RWPE2 (cell line): ENCODE measurements at regions not wholly inside any gene's neighbourhood (a gene's known extent, or its start where the extent isn't known, plus 50 kb on each side); places are given as distances from the start of the nearest gene placed in this dataset.
"Not testable (repeated sequence)": the region's sequence is repeated elsewhere in the genome, so short reads cannot be mapped to it uniquely, and the experiment has no call there.

Experiments
- ATAC-seq: fragments of 200-7000 bp; cut with Tn5 transposase; 3 replicates; pipeline ENCODE4 v1.9.1; 2021; ENCODE audit warnings: low read depth
- DNase-seq: peaks from one replicate; pipeline ENCODE4 v3.0.0-alpha.2; 2020; ENCODE audit warnings: low spot score
- H3K27ac ChIP-seq: fragments of 450-650 bp; 2 replicates; pipeline ENCODE4 v1.5.1; 2017; ENCODE audit warnings: mild to moderate bottlenecking; ENCODE audit not compliant: poor library complexity, severe bottlenecking
- H3K27me3 ChIP-seq: fragments of 250-450 bp; sonication (Bioruptor Pico); 2 replicates; pipeline ENCODE4 v1.5.1; 2021; ENCODE audit warnings: mild to moderate bottlenecking, moderate library complexity; ENCODE audit not compliant: insufficient read depth, poor library complexity, severe bottlenecking
- H3K36me3 ChIP-seq: fragments of 250-450 bp; sonication (Bioruptor Pico); 2 replicates; pipeline ENCODE4 v1.5.1; 2020; ENCODE audit warnings: low read depth, mild to moderate bottlenecking, moderate library complexity
- H3K4me1 ChIP-seq: fragments of 250-450 bp; sonication (Bioruptor Pico); 2 replicates; pipeline ENCODE4 v1.5.1; 2021; ENCODE audit warnings: mild to moderate bottlenecking, moderate library complexity; ENCODE audit not compliant: insufficient read depth, poor library complexity, severe bottlenecking
- H3K4me3 ChIP-seq: fragments of 250-450 bp; sonication (Bioruptor Pico); 2 replicates; pipeline ENCODE4 v1.5.1; 2021; ENCODE audit warnings: mild to moderate bottlenecking, moderate library complexity; ENCODE audit not compliant: severe bottlenecking
- H3K9me3 ChIP-seq: fragments of 250-450 bp; sonication (Bioruptor Pico); 2 replicates; pipeline ENCODE4 v1.5.1; 2021; ENCODE audit warnings: mild to moderate bottlenecking, moderate library complexity; ENCODE audit not compliant: severe bottlenecking
- TF ChIP-seq, protein P1 (sequence below): fragments of 450-650 bp; IDR thresholded peaks from one replicate; pipeline ENCODE4 v1.5.1; 2017; ENCODE audit warnings: mild to moderate bottlenecking, moderate library complexity; ENCODE audit not compliant: poor library complexity, severe bottlenecking

DNA sequence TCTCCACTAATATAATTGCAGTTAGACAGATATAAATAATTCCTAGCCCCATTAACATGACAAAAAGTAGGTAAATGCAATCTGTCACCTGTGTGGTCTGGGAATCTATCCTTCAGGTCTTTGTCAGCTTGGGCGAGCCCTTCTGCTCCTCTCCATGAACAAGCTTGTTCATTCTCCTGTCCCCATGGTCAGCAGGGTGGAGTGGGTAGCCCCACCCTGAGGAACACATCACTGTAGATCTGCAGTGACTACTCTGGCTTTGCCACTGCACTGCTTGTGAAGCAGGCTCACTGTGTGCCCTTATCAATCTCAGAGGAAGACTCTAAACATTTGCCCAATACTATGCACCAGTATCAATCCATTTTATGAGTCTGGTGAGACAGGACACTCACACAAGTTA, 279.0 kb downstream of the MATN1 start:
- Histone ChIP-seq H3K27me3 (no peaks in the 10 kb centered on the region), H3K27ac (no peak overlapping the region), H3K4me3 (no peak overlapping the region), H3K36me3 (no peaks in the 10 kb centered on the region), H3K4me1 (no peaks in the 10 kb centered on the region), H3K9me3 (no peaks in the 10 kb centered on the region)
- TF ChIP-seq, protein P1, sequence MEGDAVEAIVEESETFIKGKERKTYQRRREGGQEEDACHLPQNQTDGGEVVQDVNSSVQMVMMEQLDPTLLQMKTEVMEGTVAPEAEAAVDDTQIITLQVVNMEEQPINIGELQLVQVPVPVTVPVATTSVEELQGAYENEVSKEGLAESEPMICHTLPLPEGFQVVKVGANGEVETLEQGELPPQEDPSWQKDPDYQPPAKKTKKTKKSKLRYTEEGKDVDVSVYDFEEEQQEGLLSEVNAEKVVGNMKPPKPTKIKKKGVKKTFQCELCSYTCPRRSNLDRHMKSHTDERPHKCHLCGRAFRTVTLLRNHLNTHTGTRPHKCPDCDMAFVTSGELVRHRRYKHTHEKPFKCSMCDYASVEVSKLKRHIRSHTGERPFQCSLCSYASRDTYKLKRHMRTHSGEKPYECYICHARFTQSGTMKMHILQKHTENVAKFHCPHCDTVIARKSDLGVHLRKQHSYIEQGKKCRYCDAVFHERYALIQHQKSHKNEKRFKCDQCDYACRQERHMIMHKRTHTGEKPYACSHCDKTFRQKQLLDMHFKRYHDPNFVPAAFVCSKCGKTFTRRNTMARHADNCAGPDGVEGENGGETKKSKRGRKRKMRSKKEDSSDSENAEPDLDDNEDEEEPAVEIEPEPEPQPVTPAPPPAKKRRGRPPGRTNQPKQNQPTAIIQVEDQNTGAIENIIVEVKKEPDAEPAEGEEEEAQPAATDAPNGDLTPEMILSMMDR: no peak
- DNase-seq (no peak), ATAC-seq (no peak)

DNA sequence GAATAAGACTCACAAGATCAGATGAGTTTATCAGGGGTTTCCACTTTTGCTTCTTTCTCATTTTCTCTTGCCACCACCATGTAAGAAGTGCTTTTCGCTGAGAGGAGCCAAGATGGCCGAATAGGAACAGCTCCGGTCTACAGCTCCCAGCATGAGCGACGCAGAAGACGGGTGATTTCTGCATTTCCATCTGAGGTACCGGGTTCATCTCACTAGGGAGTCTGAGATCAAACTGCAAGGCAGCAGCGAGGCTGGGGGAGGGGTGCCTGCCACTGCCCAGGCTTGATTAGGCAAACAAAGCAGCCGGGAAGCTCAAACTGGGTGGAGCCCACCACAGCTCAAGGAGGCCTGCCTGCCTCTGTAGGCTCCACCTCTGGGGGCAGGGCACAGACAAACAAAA, 285.1 kb downstream of the MATN1 start:
- H3K27ac ChIP-seq, DNase-seq, H3K36me3 ChIP-seq, H3K4me3 ChIP-seq, ATAC-seq, H3K9me3 ChIP-seq, H3K4me1 ChIP-seq, H3K27me3 ChIP-seq: not testable (repeated sequence)

- peaks cover 9% of the 10 kb centered on the region for H3K27me3 ChIP-seq
- no peak overlapping the region for H3K27ac ChIP-seq
- H3K9me3 ChIP-seq: peaks cover 8% of the 10 kb centered on the region
- no peak overlapping the region for H3K4me3 ChIP-seq
- no peak for DNase-seq
- H3K4me1 ChIP-seq: no peaks in the 10 kb centered on the region
- ATAC-seq: no peak
- TF ChIP-seq, protein P1: no peak
- H3K36me3 ChIP-seq: no peaks in the 10 kb centered on the region
Observed at GRCh38 chr1:30437059-30437576, 286.3 kb downstream of the MATN1 start.

- Histone ChIP-seq H3K4me1 (no peaks in the 10 kb centered on the region), H3K27ac (no peak overlapping the region), H3K9me3 (peaks cover 4% of the 10 kb centered on the region), H3K36me3 (no peaks in the 10 kb centered on the region), H3K4me3 (no peak overlapping the region), H3K27me3 (peaks cover 31% of the 10 kb centered on the region)
- TF ChIP-seq, protein P1: no peak
- DNase-seq (no peak), ATAC-seq (no peak)
Observed at GRCh38 chr1:30427545-30427944, 295.8 kb downstream of the MATN1 start.

DNA sequence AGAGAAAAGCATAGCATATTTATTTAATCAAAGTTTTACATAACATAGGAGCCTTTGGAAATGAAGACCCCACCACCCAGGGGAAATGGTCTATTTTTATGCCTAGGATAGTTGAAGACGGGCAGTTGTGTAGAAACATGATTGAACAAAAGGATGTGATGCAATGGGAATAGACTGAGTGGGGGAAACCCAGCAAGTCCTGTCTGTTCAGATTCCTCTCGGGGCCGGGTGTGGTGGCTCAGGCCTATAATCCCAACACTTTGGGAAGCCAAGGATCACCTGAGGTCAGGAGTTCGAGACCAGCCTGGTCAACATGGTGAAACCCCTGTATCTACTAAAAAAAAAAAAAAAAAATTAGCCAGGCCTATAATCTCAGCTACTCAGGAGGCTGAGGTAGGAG, 298.3 kb downstream of the MATN1 start:
- H3K9me3 ChIP-seq: peaks cover 4% of the 10 kb centered on the region
- DNase-seq (peak; percentile 9), ATAC-seq (no peak)
- TF ChIP-seq, protein P1: no peak
- no peak overlapping the region for H3K4me3 ChIP-seq
- peaks cover 14% of the 10 kb centered on the region for H3K27me3 ChIP-seq
- no peak overlapping the region for H3K27ac ChIP-seq
- H3K36me3 ChIP-seq: no peaks in the 10 kb centered on the region
- H3K4me1 ChIP-seq: peaks cover 4% of the 10 kb centered on the region
